CD8-positive, alpha-beta memory T cell (primary cell): ENCODE measurements at regions not wholly inside any gene's neighbourhood (a gene's known extent, or its start where the extent isn't known, plus 50 kb on each side); places are given as distances from the start of the nearest gene placed in this dataset.
A peak's percentile ranks its signal among the peaks of the same experiment; 100 is the strongest.

Experiments used
- CTCF ChIA-PET: fragments of 350-600 bp; sonication (Branson Sonifier 250); formaldehyde crosslinking; loops from one replicate; lab custom pipeline; 2021; ENCODE audit warnings: antibody characterized with exemption; lab: Charles Lee
- POLR2A ChIA-PET: fragments of 350-600 bp; sonication (Branson Sonifier 250); formaldehyde crosslinking; loops from one replicate; lab custom pipeline; 2021; ENCODE audit warnings: antibody characterized with exemption; lab: Charles Lee
- DNase-seq, 5 donors: peaks; one replicate each; pipeline versions ENCODE4 v3.0.0 to v3.0.0-alpha.2; 2020 to 2022; ENCODE audit warnings: mixed read lengths in 1 of 5
- H3K27ac ChIP-seq: one replicate; pipeline ENCODE4 v1.7.0; 2013; ENCODE audit warnings: low read depth, mild to moderate bottlenecking, low read length, moderate library complexity
- H3K27me3 ChIP-seq: 2 replicates; pipeline ENCODE4 v1.7.0; 2013; ENCODE audit warnings: low read length, mild to moderate bottlenecking; ENCODE audit not compliant: insufficient read depth, poor library complexity, severe bottlenecking
- H3K36me3 ChIP-seq: 2 replicates; pipeline ENCODE4 v1.7.0; 2013; ENCODE audit warnings: mild to moderate bottlenecking, low read length, moderate library complexity; ENCODE audit not compliant: insufficient read depth
- H3K4me1 ChIP-seq: 2 replicates; pipeline ENCODE4 v1.7.0; 2013; ENCODE audit warnings: mild to moderate bottlenecking, low read length, moderate library complexity; ENCODE audit not compliant: insufficient read depth
- H3K4me3 ChIP-seq: 2 replicates; pipeline ENCODE4 v1.7.0; 2013; ENCODE audit warnings: mild to moderate bottlenecking, low read length
- H3K9me3 ChIP-seq: 2 replicates; pipeline ENCODE4 v1.7.0; 2013; ENCODE audit warnings: mild to moderate bottlenecking, low read length
- H3K27ac Mint-ChIP-seq, 8 donors: one replicate each; pipeline ENCODE4 v1.8.0; 2020 to 2021; ENCODE audit warnings: mixed read lengths in 8 of 8, mild to moderate bottlenecking in 6 of 8, inconsistent platforms in 3 of 8, moderate library complexity in 3 of 8
- H3K27me3 Mint-ChIP-seq, 2 donors: one replicate each; pipeline ENCODE4 v1.8.0; 2020 to 2021; ENCODE audit warnings: mixed read lengths in 2 of 2, mild to moderate bottlenecking in 1 of 2, moderate library complexity in 1 of 2
- H3K36me3 Mint-ChIP-seq, 3 donors: one replicate each; pipeline ENCODE4 v1.8.0; 2020 to 2021; ENCODE audit warnings: mixed read lengths in 3 of 3, inconsistent platforms in 1 of 3, mild to moderate bottlenecking in 1 of 3
- H3K4me1 Mint-ChIP-seq, 3 donors: one replicate each; pipeline ENCODE4 v1.8.0; 2020 to 2021; ENCODE audit warnings: mixed read lengths in 3 of 3, inconsistent platforms in 1 of 3, mild to moderate bottlenecking in 1 of 3
- H3K4me3 Mint-ChIP-seq, 7 donors: one replicate each; pipeline ENCODE4 v1.8.0; 2020 to 2021; ENCODE audit warnings: mixed read lengths in 7 of 7, mild to moderate bottlenecking in 6 of 7, moderate library complexity in 4 of 7, inconsistent platforms in 2 of 7
- H3K9me3 Mint-ChIP-seq, 5 donors: one replicate each; pipeline ENCODE4 v1.8.0; 2020 to 2022; ENCODE audit warnings: mixed read lengths in 5 of 5, mild to moderate bottlenecking in 3 of 5, moderate library complexity in 2 of 5, inconsistent platforms in 1 of 5

- H3K36me3 ChIP-seq, result no peaks in the 10 kb centered on the region
- H3K27me3 ChIP-seq, result no peaks in the 10 kb centered on the region
- Mint-ChIP-seq H3K27me3 (no peaks in the 10 kb centered on the region), H3K9me3 (peaks cover 0 to 4% (median 0%) of the 10 kb centered on the region in 5 donors), H3K27ac (no peak overlapping the region), H3K4me3 (no peak overlapping the region), H3K36me3 (no peaks in the 10 kb centered on the region), H3K4me1 (no peaks in the 10 kb centered on the region)
- ChIA-PET POLR2A (no interaction called here), CTCF (no interaction called here)
- H3K9me3 ChIP-seq, result no peaks in the 10 kb centered on the region
- H3K4me3 ChIP-seq, result no peak overlapping the region
- no peak for DNase-seq
- H3K27ac ChIP-seq, result no peak overlapping the region
- no peaks in the 10 kb centered on the region for H3K4me1 ChIP-seq
These were observed 159.4 kb upstream of the GBE1 start for GRCh38 chr3:81920816-81921215.

- H3K9me3 Mint-ChIP-seq, result no peaks in the 10 kb centered on the region
- no peak for DNase-seq
- CTCF ChIA-PET, result no interaction called here
- no peak overlapping the region for H3K4me3 Mint-ChIP-seq
- Histone ChIP-seq H3K27ac (no peak overlapping the region), H3K36me3 (no peaks in the 10 kb centered on the region), H3K4me3 (no peak overlapping the region), H3K27me3 (no peaks in the 10 kb centered on the region), H3K4me1 (no peaks in the 10 kb centered on the region), H3K9me3 (no peaks in the 10 kb centered on the region)
- no peaks in the 10 kb centered on the region for H3K36me3 Mint-ChIP-seq
- H3K27ac Mint-ChIP-seq, result no peak overlapping the region
- POLR2A ChIA-PET, result no interaction called here
- H3K4me1 Mint-ChIP-seq, result no peaks in the 10 kb centered on the region
- no peaks in the 10 kb centered on the region for H3K27me3 Mint-ChIP-seq
These were observed 155.4 kb upstream of the GBE1 start for GRCh38 chr3:81916890-81917289.

- H3K9me3 Mint-ChIP-seq, result no peaks in the 10 kb centered on the region
- ChIA-PET POLR2A (no interaction called here), CTCF (no interaction called here)
- Histone ChIP-seq H3K27me3 (no peaks in the 10 kb centered on the region), H3K9me3 (no peaks in the 10 kb centered on the region), H3K4me3 (no peak overlapping the region), H3K27ac (no peak overlapping the region), H3K36me3 (no peaks in the 10 kb centered on the region), H3K4me1 (no peaks in the 10 kb centered on the region)
- no peaks in the 10 kb centered on the region for H3K36me3 Mint-ChIP-seq
- no peak for DNase-seq
- no peak overlapping the region for H3K4me3 Mint-ChIP-seq
- no peak overlapping the region for H3K27ac Mint-ChIP-seq
- no peaks in the 10 kb centered on the region for H3K4me1 Mint-ChIP-seq
- peaks cover 0 to 5% of the 10 kb centered on the region in 2 donors for H3K27me3 Mint-ChIP-seq
These were observed 152.6 kb upstream of the GBE1 start for GRCh38 chr3:81913886-81914663.

GRCh38 chr3:81911221-81911620 is 149.8 kb upstream of the GBE1 start:
- H3K36me3 Mint-ChIP-seq, result no peaks in the 10 kb centered on the region
- Histone ChIP-seq H3K4me3 (no peak overlapping the region), H3K9me3 (no peaks in the 10 kb centered on the region), H3K27me3 (no peaks in the 10 kb centered on the region), H3K27ac (no peak overlapping the region), H3K36me3 (no peaks in the 10 kb centered on the region), H3K4me1 (no peaks in the 10 kb centered on the region)
- ChIA-PET CTCF (no interaction called here), POLR2A (no interaction called here)
- H3K27ac Mint-ChIP-seq, result no peak overlapping the region
- no peaks in the 10 kb centered on the region for H3K4me1 Mint-ChIP-seq
- H3K9me3 Mint-ChIP-seq, result no peaks in the 10 kb centered on the region
- H3K27me3 Mint-ChIP-seq, result peaks cover 0 to 5% of the 10 kb centered on the region in 2 donors
- DNase-seq, result no peak
- H3K4me3 Mint-ChIP-seq, result no peak overlapping the region

- Histone ChIP-seq H3K27me3 (no peaks in the 10 kb centered on the region), H3K27ac (no peak overlapping the region), H3K9me3 (no peaks in the 10 kb centered on the region), H3K36me3 (no peaks in the 10 kb centered on the region), H3K4me1 (no peaks in the 10 kb centered on the region), H3K4me3 (no peak overlapping the region)
- Mint-ChIP-seq H3K36me3 (no peaks in the 10 kb centered on the region), H3K4me3 (no peak overlapping the region), H3K27me3 (peaks cover 0 to 5% of the 10 kb centered on the region in 2 donors), H3K9me3 (no peaks in the 10 kb centered on the region), H3K27ac (no peak overlapping the region), H3K4me1 (no peaks in the 10 kb centered on the region)
- POLR2A ChIA-PET, result no interaction called here
- CTCF ChIA-PET, result no interaction called here
- peak in 1 of 5 donors; percentile 13 for DNase-seq
These were observed 148.9 kb upstream of the GBE1 start for GRCh38 chr3:81910244-81910852.

- Mint-ChIP-seq H3K9me3 (no peaks in the 10 kb centered on the region), H3K27me3 (peaks cover 0 to 5% of the 10 kb centered on the region in 2 donors), H3K36me3 (no peaks in the 10 kb centered on the region), H3K4me1 (no peaks in the 10 kb centered on the region), H3K4me3 (no peak overlapping the region), H3K27ac (no peak overlapping the region)
- H3K9me3 ChIP-seq, result no peaks in the 10 kb centered on the region
- H3K36me3 ChIP-seq, result no peaks in the 10 kb centered on the region
- POLR2A ChIA-PET, result no interaction called here
- H3K4me1 ChIP-seq, result no peaks in the 10 kb centered on the region
- no peaks in the 10 kb centered on the region for H3K27me3 ChIP-seq
- DNase-seq, result no peak
- no peak overlapping the region for H3K4me3 ChIP-seq
- no peak overlapping the region for H3K27ac ChIP-seq
- CTCF ChIA-PET, result no interaction called here
These were observed 148.4 kb upstream of the GBE1 start for GRCh38 chr3:81909796-81910195.

- Histone ChIP-seq H3K27ac (no peak overlapping the region), H3K9me3 (no peaks in the 10 kb centered on the region), H3K27me3 (no peaks in the 10 kb centered on the region), H3K4me3 (no peak overlapping the region), H3K36me3 (no peaks in the 10 kb centered on the region), H3K4me1 (no peaks in the 10 kb centered on the region)
- Mint-ChIP-seq H3K27ac (no peak overlapping the region), H3K4me1 (no peaks in the 10 kb centered on the region), H3K9me3 (no peaks in the 10 kb centered on the region), H3K36me3 (no peaks in the 10 kb centered on the region), H3K27me3 (peaks cover 0 to 5% of the 10 kb centered on the region in 2 donors), H3K4me3 (no peak overlapping the region)
- POLR2A ChIA-PET, result no interaction called here
- DNase-seq, result no peak
- CTCF ChIA-PET, result no interaction called here
These were observed 147.1 kb upstream of the GBE1 start for GRCh38 chr3:81908561-81908960.

GRCh38 chr3:81898336-81898735 is 136.9 kb upstream of the GBE1 start:
- Histone ChIP-seq H3K4me1 (no peaks in the 10 kb centered on the region), H3K27ac (no peak overlapping the region), H3K9me3 (no peaks in the 10 kb centered on the region), H3K36me3 (no peaks in the 10 kb centered on the region), H3K27me3 (no peaks in the 10 kb centered on the region), H3K4me3 (no peak overlapping the region)
- Mint-ChIP-seq H3K4me3 (no peak overlapping the region), H3K27ac (no peak overlapping the region), H3K36me3 (no peaks in the 10 kb centered on the region), H3K4me1 (no peaks in the 10 kb centered on the region), H3K27me3 (peaks cover 0 to 2% of the 10 kb centered on the region in 2 donors), H3K9me3 (no peaks in the 10 kb centered on the region)
- CTCF ChIA-PET, result no interaction called here
- POLR2A ChIA-PET, result no interaction called here
- DNase-seq, result no peak
